Uterus (tissue), 3 donors: ENCODE measurements at regions not wholly inside any gene's neighbourhood (a gene's known extent, or its start where the extent isn't known, plus 50 kb on each side); places are given as distances from the start of the nearest gene placed in this dataset.

ENCODE experiments used
- DNase-seq, 2 donors: peaks; one replicate each; pipeline ENCODE4 v3.0.0-alpha.2; 2019 to 2020
- H3K27ac ChIP-seq, 2 donors: fragments of 200-600 bp; sonication (generic); 1 replicate in 1 of 2; 2 replicates in 1 of 2; pipeline ENCODE4 v1.5.1; 2016 to 2018
- H3K27me3 ChIP-seq, 2 donors: fragments of 200-600 bp; sonication (generic); one replicate each; pipeline ENCODE4 v1.5.1; 2018 to 2019; ENCODE audit warnings: control low read depth in 1 of 2
- H3K36me3 ChIP-seq, 2 donors: fragments of 200-600 bp; sonication (generic); one replicate each; pipeline ENCODE4 v1.5.1; 2019; ENCODE audit warnings: control low read depth in 1 of 2
- H3K4me1 ChIP-seq, 2 donors: fragments of 200-600 bp; sonication (generic); one replicate each; pipeline ENCODE4 v1.5.1; 2018 to 2019; ENCODE audit warnings: control low read depth in 1 of 2
- H3K4me3 ChIP-seq, 2 donors: fragments of 200-600 bp; sonication (generic); 1 replicate in 1 of 2; 2 replicates in 1 of 2; pipeline ENCODE4 v1.5.1; 2018 to 2019; ENCODE audit warnings: mild to moderate bottlenecking in 1 of 2
- H3K9me3 ChIP-seq, 2 donors: fragments of 200-600 bp; sonication (generic); one replicate each; pipeline ENCODE4 v1.5.1; 2019; ENCODE audit warnings: control low read depth in 1 of 2
- CTCF ChIP-seq, 4 experiments: fragments of 200-600 bp in 2 of 4; fragments of 450-650 bp in 2 of 4; sonication (generic) in 2 of 4; IDR thresholded peaks; one replicate each; pipeline ENCODE4 v1.5.1; 2016 to 2019; ENCODE audit warnings: antibody characterized with exemption in 4 of 4, mild to moderate bottlenecking in 2 of 4, moderate library complexity in 1 of 4
- POLR2A ChIP-seq, 2 donors: fragments of 450-650 bp; IDR thresholded peaks; one replicate each; pipeline ENCODE4 v1.6.1; 2016; ENCODE audit warnings: antibody characterized with exemption in 2 of 2, mild to moderate bottlenecking in 1 of 2, moderate library complexity in 1 of 2
- intact Hi-C: fragments of 100-400 bp; cut with DNase I; formaldehyde crosslinking; loops from one replicate; pipeline ENCODE4 v1.15.1; 2023; ENCODE audit warnings: low total_unique reads
- donor health status: DM: yes; HTN: yes; CAD: no.

- Histone ChIP-seq H3K9me3 (no peaks in the 10 kb centered on the region), H3K27me3 (no peaks in the 10 kb centered on the region), H3K27ac (no peak overlapping the region), H3K36me3 (no peaks in the 10 kb centered on the region), H3K4me1 (no peaks in the 10 kb centered on the region), H3K4me3 (no peak overlapping the region)
- TF ChIP-seq POLR2A (IDR thresholded peaks at IDR 0.05) (no peak), CTCF (IDR thresholded peaks at IDR 0.05) (no peak)
- DNase-seq: no peak
- intact Hi-C loops: no loop called here
Measured at GRCh38 chr5:3796736-3797135, 201.1 kb downstream of the IRX1 start.

- Histone ChIP-seq H3K4me1 (no peaks in the 10 kb centered on the region), H3K27me3 (no peaks in the 10 kb centered on the region), H3K36me3 (no peaks in the 10 kb centered on the region), H3K9me3 (no peaks in the 10 kb centered on the region), H3K4me3 (no peak overlapping the region), H3K27ac (no peak overlapping the region)
- TF ChIP-seq CTCF (IDR thresholded peaks at IDR 0.05): no peak
- TF ChIP-seq POLR2A (IDR thresholded peaks at IDR 0.05): no peak
- intact Hi-C loops: no loop called here
- DNase-seq: no peak
Measured at GRCh38 chr5:3801967-3802366, 206.3 kb downstream of the IRX1 start.

- Histone ChIP-seq H3K27me3 (no peaks in the 10 kb centered on the region), H3K9me3 (no peaks in the 10 kb centered on the region), H3K4me1 (no peaks in the 10 kb centered on the region), H3K27ac (no peak overlapping the region), H3K4me3 (no peak overlapping the region), H3K36me3 (no peaks in the 10 kb centered on the region)
- TF ChIP-seq CTCF (IDR thresholded peaks at IDR 0.05) (no peak), POLR2A (IDR thresholded peaks at IDR 0.05) (no peak)
- intact Hi-C loops: no loop called here
- no peak for DNase-seq
Measured at GRCh38 chr5:3809455-3809854, 213.8 kb downstream of the IRX1 start.

- Histone ChIP-seq H3K4me1 (no peaks in the 10 kb centered on the region), H3K9me3 (no peaks in the 10 kb centered on the region), H3K36me3 (no peaks in the 10 kb centered on the region), H3K4me3 (no peak overlapping the region), H3K27ac (no peak overlapping the region), H3K27me3 (no peaks in the 10 kb centered on the region)
- intact Hi-C loops: no loop called here
- no peak for DNase-seq
- TF ChIP-seq CTCF (IDR thresholded peaks at IDR 0.05): no peak
- no peak for TF ChIP-seq POLR2A (IDR thresholded peaks at IDR 0.05)
Measured at GRCh38 chr5:3811116-3811515, 215.5 kb downstream of the IRX1 start.

GRCh38 chr5:3818624-3819023 lies 223.0 kb downstream of the IRX1 start:
- intact Hi-C loops: no loop called here
- H3K4me3 ChIP-seq: no peak overlapping the region
- no peaks in the 10 kb centered on the region for H3K36me3 ChIP-seq
- no peaks in the 10 kb centered on the region for H3K9me3 ChIP-seq
- no peak for TF ChIP-seq POLR2A (IDR thresholded peaks at IDR 0.05)
- TF ChIP-seq CTCF (IDR thresholded peaks at IDR 0.05): no peak
- DNase-seq: no peak
- H3K27ac ChIP-seq: no peak overlapping the region
- no peaks in the 10 kb centered on the region for H3K4me1 ChIP-seq
- H3K27me3 ChIP-seq: no peaks in the 10 kb centered on the region
